ENCODE measurements at regions not wholly inside any gene's neighbourhood (a gene's known extent, or its start where the extent isn't known, plus 50 kb on each side); places are given as distances from the start of the nearest gene placed in this dataset.

- TF ChIP-seq CTCF (IDR thresholded peaks at IDR 0.05; ENCODE audit: insufficient read depth, low read length) (no peak), REST (IDR thresholded peaks at IDR 0.05; ENCODE audit: insufficient replicate concordance, low read depth) (no peak), POLR2AphosphoS5 (IDR thresholded peaks at IDR 0.05; ENCODE audit: low read depth) (no peak), SPI1 (IDR thresholded peaks at IDR 0.05; ENCODE audit: borderline replicate concordance, low read depth) (no peak)
Observed at GRCh38 chr11:11192541-11192940, 160.5 kb downstream of the CSNK2A3 start.

All from HL-60 (cell line).